ENCODE measurements at regions not wholly inside any gene's neighbourhood (a gene's known extent, or its start where the extent isn't known, plus 50 kb on each side); places are given as distances from the start of the nearest gene placed in this dataset.

- DNase-seq: no peak
Observed at GRCh38 chr20:60937585-60937984, 314.5 kb upstream of the CDH4 start.

DNA sequence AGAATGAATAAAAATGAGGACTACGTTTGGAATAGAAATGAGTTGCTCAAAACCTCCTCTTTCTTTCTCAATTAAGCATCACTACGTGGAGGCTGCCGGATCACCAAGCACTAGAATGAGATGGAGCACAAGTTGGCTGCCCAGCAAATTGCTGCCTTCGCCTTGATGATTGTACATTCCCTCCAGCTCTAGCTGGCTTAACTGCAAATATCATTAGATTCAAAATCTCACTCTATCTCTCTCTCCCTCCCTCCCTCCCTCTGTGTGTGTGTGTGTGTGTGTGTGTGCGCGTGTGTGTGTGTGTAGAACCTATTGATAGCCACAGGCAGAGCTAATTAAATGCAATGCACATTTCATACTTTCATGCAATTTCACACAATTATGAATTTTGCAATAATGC is 310.7 kb upstream of the CDH4 start:
- DNase-seq: no peak

GRCh38 chr20:60947819-60948218 is 304.2 kb upstream of the CDH4 start:
- no peak for DNase-seq

DNA sequence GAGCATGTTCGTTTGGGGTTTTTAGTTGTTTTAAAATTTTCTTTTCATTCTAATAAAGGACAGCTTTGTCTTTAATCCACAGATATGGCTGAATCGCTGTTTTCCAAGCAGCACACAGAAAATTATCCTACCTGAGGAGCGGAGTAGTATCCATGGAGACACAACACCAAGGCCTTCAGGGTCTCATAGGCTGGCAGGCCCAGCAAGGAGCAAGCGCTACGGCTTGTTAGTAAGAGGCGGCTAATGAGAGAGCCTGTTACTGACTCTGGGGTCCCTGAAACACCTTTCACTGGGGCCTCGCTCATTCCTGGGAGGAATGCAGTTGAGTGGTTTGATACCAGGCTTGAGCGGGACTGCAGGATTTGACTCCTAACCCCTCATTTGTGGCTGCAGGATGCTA is 303.8 kb upstream of the CDH4 start:
- no peak for DNase-seq

DNA sequence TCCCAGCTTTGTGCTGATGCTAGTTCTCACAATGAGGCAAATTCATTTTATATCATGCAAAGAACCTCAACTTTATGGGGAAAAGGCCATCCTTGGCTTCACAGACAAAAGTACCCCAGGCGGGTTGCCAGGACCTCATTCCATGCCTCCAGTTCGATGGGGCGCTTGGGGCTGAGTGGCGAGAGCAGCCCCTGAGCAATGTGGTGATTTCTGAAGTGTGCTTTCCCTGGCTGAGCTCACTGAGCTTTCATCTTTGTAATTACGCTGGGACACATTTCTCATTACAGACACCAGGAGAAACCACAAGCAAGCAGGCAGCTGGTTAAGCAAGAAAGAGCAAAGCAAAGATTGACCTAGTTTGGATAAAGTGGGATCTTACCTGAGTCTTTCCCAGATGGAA is 301.5 kb upstream of the CDH4 start:
- DNase-seq: no peak

DNA sequence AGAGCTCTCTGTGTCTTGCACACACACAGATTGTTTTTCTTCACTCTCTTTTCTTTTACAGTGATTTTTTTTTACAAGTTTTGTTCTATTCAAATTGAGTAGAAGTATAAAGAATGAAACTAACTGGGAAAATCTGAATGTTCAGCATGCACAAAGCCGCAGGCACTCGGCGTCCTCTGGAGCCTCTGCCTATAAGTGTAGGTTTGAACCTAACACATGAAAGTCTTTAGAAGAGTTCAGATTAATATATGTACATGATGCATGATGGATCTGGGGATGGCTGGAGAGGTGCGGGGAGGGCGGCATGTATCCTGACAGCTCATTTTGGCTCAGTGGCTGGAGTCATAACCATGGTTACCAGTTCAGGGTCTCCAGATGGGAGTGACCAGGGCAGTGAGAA is 301.1 kb upstream of the CDH4 start:
- DNase-seq: no peak

DNA sequence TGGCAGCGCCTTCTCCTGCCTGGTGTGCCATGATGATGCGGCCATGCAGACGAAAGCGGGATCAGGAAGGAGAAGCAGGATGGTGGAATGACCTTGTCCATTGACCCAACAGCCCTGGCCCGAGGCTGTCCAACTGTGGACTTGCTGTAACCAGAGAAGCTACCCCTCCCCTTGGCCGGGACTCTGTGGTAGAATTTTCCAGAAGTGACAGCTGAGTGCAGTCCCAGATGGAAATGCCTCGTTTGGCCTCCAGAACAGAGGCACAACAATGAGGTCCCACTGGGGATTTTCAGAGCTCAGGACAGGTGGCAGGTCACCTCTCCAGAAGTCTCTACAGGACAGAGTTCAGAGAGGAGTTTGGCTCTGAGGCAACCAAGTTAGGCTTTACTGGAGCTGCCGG is 299.2 kb upstream of the CDH4 start:
- no peak for DNase-seq

- DNase-seq: no peak
Observed at GRCh38 chr20:60953321-60953720, 298.7 kb upstream of the CDH4 start.

DNA sequence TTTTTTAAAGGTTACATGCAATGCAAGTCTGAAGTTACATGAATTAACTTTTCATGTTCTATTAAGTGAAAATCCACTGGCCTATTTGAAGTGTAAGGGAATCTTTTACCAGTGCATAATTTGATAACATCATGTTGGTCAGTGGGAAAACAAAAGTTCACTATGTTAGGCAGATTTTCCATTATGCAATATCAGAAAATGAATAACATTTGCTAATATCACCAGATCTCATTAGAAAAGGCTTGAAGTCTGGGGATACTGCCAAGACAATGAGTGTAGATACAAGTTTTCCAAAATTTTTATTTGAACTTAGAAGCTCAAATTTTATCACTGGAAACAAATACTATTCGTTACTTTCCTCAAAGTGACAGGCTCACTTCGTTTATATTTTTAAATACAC is 296.4 kb upstream of the CDH4 start:
- DNase-seq: no peak

DNA sequence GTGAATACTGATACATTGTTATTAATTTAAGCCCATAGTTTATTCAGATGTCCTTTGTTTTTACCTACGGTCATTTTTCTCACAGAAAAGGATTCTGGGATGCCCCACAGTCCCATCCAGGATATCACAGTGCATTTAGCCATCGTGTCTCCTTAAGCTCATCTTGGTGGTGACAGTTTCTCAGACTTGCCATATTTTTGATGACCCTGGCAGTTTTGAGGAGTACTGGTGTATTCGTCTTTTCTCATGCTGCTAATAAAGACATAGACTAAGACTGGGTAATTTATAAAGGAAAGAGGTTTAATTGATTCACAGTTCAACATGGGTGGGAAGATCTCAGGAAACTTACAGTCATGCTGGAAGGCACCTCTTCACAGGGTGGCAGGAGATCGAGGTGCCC is 295.9 kb upstream of the CDH4 start:
- no peak for DNase-seq

GRCh38 chr20:60957621-60958020 is 294.4 kb upstream of the CDH4 start:
- no peak for DNase-seq

- no peak for DNase-seq
Observed at GRCh38 chr20:60959971-60960370, 292.1 kb upstream of the CDH4 start.

GRCh38 chr20:60960500-60960899 is 291.6 kb upstream of the CDH4 start:
- DNase-seq: no peak

GRCh38 chr20:60961551-60961950 is 290.5 kb upstream of the CDH4 start:
- no peak for DNase-seq

- no peak for DNase-seq
Observed at GRCh38 chr20:60962367-60963045, 289.6 kb upstream of the CDH4 start.

- DNase-seq: no peak
Observed at GRCh38 chr20:60963146-60963545, 288.9 kb upstream of the CDH4 start.

DNA sequence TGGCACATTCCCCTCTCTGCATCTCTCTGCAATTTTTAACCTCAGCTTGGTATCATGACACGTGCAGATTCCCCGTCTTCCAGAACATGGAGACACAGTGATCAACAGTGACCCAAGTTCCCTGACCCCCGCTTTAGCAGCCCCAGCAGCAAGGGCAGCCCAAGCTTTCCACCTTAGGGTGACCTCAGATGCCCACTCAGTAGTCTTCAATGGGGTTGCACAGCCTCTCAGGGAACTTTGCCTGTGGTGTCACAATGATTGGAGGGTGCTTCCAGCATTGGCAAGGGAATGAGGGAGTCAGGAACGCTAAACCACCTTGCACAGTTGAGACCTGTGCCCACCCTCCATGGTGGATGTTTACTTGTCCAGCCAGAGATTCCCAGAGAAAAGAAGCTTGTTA is 287.1 kb upstream of the CDH4 start:
- no peak for DNase-seq

- no peak for DNase-seq
Observed at GRCh38 chr20:60966031-60966430, 286.0 kb upstream of the CDH4 start.

DNA sequence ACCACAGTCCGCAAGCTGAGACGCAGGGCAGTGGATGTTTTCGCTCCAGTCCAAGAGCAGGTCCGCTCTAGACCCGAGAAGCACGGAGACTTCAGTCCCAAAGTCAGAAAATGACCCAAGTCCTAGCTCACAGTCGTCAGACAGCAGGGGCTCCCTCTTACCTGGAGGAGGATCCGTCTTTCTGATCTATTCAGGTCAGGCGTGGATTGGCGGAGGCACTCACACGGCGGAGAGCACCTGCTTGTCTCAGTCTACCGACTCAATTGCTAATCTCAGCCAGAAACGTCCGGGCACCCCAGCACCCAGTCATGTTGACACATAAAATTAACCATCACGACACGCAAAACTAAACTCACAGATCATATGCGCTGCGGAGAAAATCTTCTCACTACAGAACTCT is 285.3 kb upstream of the CDH4 start:
- DNase-seq: no peak

- DNase-seq: no peak
Observed at GRCh38 chr20:60967431-60968316, 284.4 kb upstream of the CDH4 start.

- no peak for DNase-seq
Observed at GRCh38 chr20:60968853-60969720, 283.0 kb upstream of the CDH4 start.

DNA sequence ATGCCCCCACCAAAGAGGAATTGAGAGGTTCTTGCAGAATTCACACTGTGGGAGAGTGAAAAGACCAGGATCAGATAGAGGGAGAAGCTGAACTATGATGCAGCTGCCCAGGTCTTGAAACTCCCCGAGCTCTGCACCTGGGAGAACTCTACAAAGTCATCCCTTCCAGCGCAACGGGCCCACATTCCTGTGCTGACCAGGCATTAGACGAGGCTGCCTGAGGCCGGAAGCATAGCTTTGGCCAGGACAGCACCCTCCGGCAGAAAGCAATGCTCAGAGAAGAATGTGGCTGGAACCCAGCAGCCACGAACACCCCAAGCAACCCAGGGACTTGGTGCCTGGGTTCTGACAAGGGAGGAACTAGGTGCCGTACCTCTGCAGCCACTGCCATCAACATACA is 281.5 kb upstream of the CDH4 start:
- no peak for DNase-seq

- DNase-seq: no peak
Observed at GRCh38 chr20:60974022-60974421, 278.0 kb upstream of the CDH4 start.
